Right ventricle myocardium inferior (tissue), 1 donor: ENCODE measurements at regions not wholly inside any gene's neighbourhood (a gene's known extent, or its start where the extent isn't known, plus 50 kb on each side); places are given as distances from the start of the nearest gene placed in this dataset.
"Not testable (repeated sequence)": the region's sequence is repeated elsewhere in the genome, so short reads cannot be mapped to it uniquely, and the experiment has no call there.

Source experiments
- ATAC-seq: fragments of 200-7000 bp; cut with Tn5 transposase; one replicate; pipeline ENCODE4 v1.9.1; 2020; ENCODE audit warnings: mild to moderate bottlenecking, moderate library complexity
- DNase-seq: peaks from one replicate; pipeline ENCODE4 v3.0.0; 2021; ENCODE audit errors: missing footprints
- intact Hi-C: fragments of 100-400 bp; cut with DNase I; formaldehyde crosslinking; loops from one replicate; pipeline ENCODE4 v1.11.0; 2022
- donor health status: DM: no; HTN: yes; CAD: no; lungs with severe emphysema.

- intact Hi-C loops = no loop called here
- ATAC-seq (no peak), DNase-seq (no peak)
Observed at GRCh38 chr17:33704856-33705255, 411.8 kb upstream of the ASIC2 start.

GRCh38 chr17:33709881-33710280 is 416.8 kb upstream of the ASIC2 start:
- no peak for DNase-seq
- no peak for ATAC-seq
- intact Hi-C loops = no loop called here

- intact Hi-C loops = no loop called here
- ATAC-seq (no peak), DNase-seq (no peak)
Observed at GRCh38 chr17:33712120-33712519, 419.0 kb upstream of the ASIC2 start.

GRCh38 chr17:33716957-33717356 is 423.9 kb upstream of the ASIC2 start:
- no peak for ATAC-seq
- DNase-seq = no peak
- intact Hi-C loops = no loop called here

- intact Hi-C loops, ATAC-seq, DNase-seq: not testable (repeated sequence)
Observed at GRCh38 chr17:33723736-33724135, 430.6 kb upstream of the ASIC2 start.

GRCh38 chr17:33725675-33726271 is 432.7 kb upstream of the ASIC2 start:
- DNase-seq (no peak), ATAC-seq (no peak)
- intact Hi-C loops = no loop called here

GRCh38 chr17:33730131-33730530 is 437.0 kb upstream of the ASIC2 start:
- ATAC-seq (no peak), DNase-seq (no peak)
- intact Hi-C loops = no loop called here

- DNase-seq (no peak), ATAC-seq (no peak)
- intact Hi-C loops = no loop called here
Observed at GRCh38 chr17:33732116-33732515, 439.0 kb upstream of the ASIC2 start.

- no peak for DNase-seq
- intact Hi-C loops = no loop called here
- ATAC-seq = no peak
Observed at GRCh38 chr17:33739714-33740113, 446.6 kb upstream of the ASIC2 start.

GRCh38 chr17:33745047-33745760 is 452.1 kb upstream of the ASIC2 start:
- intact Hi-C loops = no loop called here
- DNase-seq (no peak), ATAC-seq (no peak)

- peak; percentile 50 for DNase-seq
- ATAC-seq = no peak
- intact Hi-C loops = no loop called here
Observed at GRCh38 chr17:33749171-33749570, 456.1 kb upstream of the ASIC2 start.

GRCh38 chr17:33750943-33751701 is 458.0 kb upstream of the ASIC2 start:
- intact Hi-C loops = no loop called here
- DNase-seq = peak; percentile 65
- ATAC-seq = peak; percentile 63

- intact Hi-C loops = no loop called here
- ATAC-seq (no peak), DNase-seq (no peak)
Observed at GRCh38 chr17:33751702-33752065, 458.6 kb upstream of the ASIC2 start.

- intact Hi-C loops = no loop called here
- ATAC-seq = no peak
Observed at GRCh38 chr17:33753452-33753851, 460.4 kb upstream of the ASIC2 start.

GRCh38 chr17:33756021-33756420 is 462.9 kb upstream of the ASIC2 start:
- DNase-seq (no peak), ATAC-seq (no peak)
- intact Hi-C loops = no loop called here

More at GRCh38 chr17:33753452-33753851, 460.4 kb upstream of the ASIC2 start:
- DNase-seq = no peak

GRCh38 chr17:33765871-33766270 is 472.8 kb upstream of the ASIC2 start:
- DNase-seq = no peak
- intact Hi-C loops = no loop called here
- ATAC-seq = no peak

GRCh38 chr17:33766721-33767120 is 473.6 kb upstream of the ASIC2 start:
- no peak for DNase-seq
- intact Hi-C loops = no loop called here
- no peak for ATAC-seq

- no peak for ATAC-seq
- no peak for DNase-seq
- intact Hi-C loops = no loop called here
Observed at GRCh38 chr17:33769066-33769465, 476.0 kb upstream of the ASIC2 start.

- intact Hi-C loops = no loop called here
- ATAC-seq = no peak
- no peak for DNase-seq
Observed at GRCh38 chr17:33776304-33776703, 478.8 kb upstream of the CCL2 start.

GRCh38 chr17:33776903-33777302 is 478.2 kb upstream of the CCL2 start:
- ATAC-seq (no peak), DNase-seq (no peak)
- intact Hi-C loops = no loop called here
